GM23338 (cell line): ENCODE measurements at regions not wholly inside any gene's neighbourhood (a gene's known extent, or its start where the extent isn't known, plus 50 kb on each side); places are given as distances from the start of the nearest gene placed in this dataset.

Experiments used
- ATAC-seq: fragments of 200-7000 bp; cut with Tn5 transposase; 3 replicates; pipeline ENCODE4 v1.9.1; 2020
- DNase-seq: peaks from one replicate; pipeline ENCODE4 v3.0.0-alpha.2; 2015; ENCODE audit warnings: low spot score
- H2AFZ ChIP-seq: fragments of 200-600 bp; sonication (generic); 2 replicates; pipeline ENCODE4 v1.8.0; 2016; ENCODE audit warnings: antibody characterized with exemption, mild to moderate bottlenecking, moderate library complexity
- H3F3A ChIP-seq: fragments of 200-600 bp; sonication (generic); replicated peaks from 2 replicates; pipeline ENCODE4 v1.8.0; 2017; ENCODE audit warnings: antibody characterized with exemption, mixed run types, low read depth
- H3K27ac ChIP-seq: fragments of 200-600 bp; sonication (generic); 2 replicates; pipeline ENCODE4 v1.6.1; 2016; ENCODE audit warnings: low read depth
- H3K27me3 ChIP-seq: fragments of 200-600 bp; sonication (generic); 2 replicates; pipeline ENCODE4 v1.8.0; 2016; ENCODE audit warnings: mild to moderate bottlenecking, mixed run types, moderate library complexity; ENCODE audit not compliant: insufficient read depth
- H3K36me3 ChIP-seq: fragments of 200-600 bp; sonication (generic); 2 replicates; pipeline ENCODE4 v1.8.0; 2016; ENCODE audit warnings: mild to moderate bottlenecking; ENCODE audit not compliant: insufficient read depth
- H3K4me1 ChIP-seq: fragments of 200-600 bp; sonication (generic); 2 replicates; pipeline ENCODE4 v1.8.0; 2016; ENCODE audit warnings: mild to moderate bottlenecking, moderate library complexity; ENCODE audit not compliant: insufficient read depth
- H3K4me2 ChIP-seq: fragments of 200-600 bp; sonication (generic); 2 replicates; pipeline ENCODE4 v1.7.1; 2017; ENCODE audit warnings: mixed run types
- H3K4me3 ChIP-seq: fragments of 200-600 bp; sonication (generic); 2 replicates; pipeline ENCODE4 v1.6.1; 2016; ENCODE audit warnings: mixed run types
- H3K79me2 ChIP-seq: fragments of 200-600 bp; sonication (generic); replicated peaks from 2 replicates; pipeline ENCODE4 v1.8.0; 2017; ENCODE audit warnings: mild to moderate bottlenecking; ENCODE audit not compliant: insufficient read depth
- H3K9me2 ChIP-seq: fragments of 200-600 bp; sonication (generic); 2 replicates; pipeline ENCODE4 v1.8.0; 2017; ENCODE audit not compliant: insufficient read depth
- H4K20me1 ChIP-seq: fragments of 200-600 bp; sonication (generic); replicated peaks from 2 replicates; pipeline ENCODE4 v1.8.0; 2017; ENCODE audit warnings: mild to moderate bottlenecking; ENCODE audit not compliant: insufficient read depth
- H3K27ac Mint-ChIP-seq: 2 replicates; pipeline ENCODE4 v1.8.0; 2020; ENCODE audit warnings: inconsistent platforms, mild to moderate bottlenecking, moderate library complexity, mixed read lengths
- H3K27me3 Mint-ChIP-seq: 3 replicates; pipeline ENCODE4 v1.8.0; 2022; ENCODE audit warnings: low read depth, mild to moderate bottlenecking, moderate library complexity, mixed read lengths, inconsistent platforms; ENCODE audit not compliant: insufficient read depth, poor library complexity
- H3K36me3 Mint-ChIP-seq: 3 replicates; pipeline ENCODE4 v1.8.0; 2021; ENCODE audit warnings: low read depth, mild to moderate bottlenecking, inconsistent platforms, moderate library complexity, mixed read lengths
- H3K4me1 Mint-ChIP-seq: 3 replicates; pipeline ENCODE4 v1.8.0; 2020; ENCODE audit warnings: mild to moderate bottlenecking, inconsistent platforms, mixed read lengths
- H3K4me3 Mint-ChIP-seq: 3 replicates; pipeline ENCODE4 v1.8.0; 2021; ENCODE audit warnings: moderate library complexity, mild to moderate bottlenecking, inconsistent platforms, mixed read lengths
- H3K9me3 Mint-ChIP-seq: 3 replicates; pipeline ENCODE4 v1.8.0; 2020; ENCODE audit warnings: moderate library complexity, mild to moderate bottlenecking, inconsistent platforms, mixed read lengths
- CREB1 ChIP-seq: fragments of 250-450 bp; sonication (Bioruptor Pico); IDR thresholded peaks from 2 replicates; pipeline ENCODE4 v1.5.0; 2020; ENCODE audit warnings: low read depth, mild to moderate bottlenecking, moderate library complexity
- CTCF ChIP-seq, 2 experiments: fragments of 200-600 bp in 1 of 2; sonication (generic) in 1 of 2; conservative IDR thresholded peaks; 2 replicates each; pipeline versions ENCODE4 v1.5.1 to v1.6.1; 2016 to 2017; ENCODE audit warnings: antibody characterized with exemption in 2 of 2, low read depth in 2 of 2, mild to moderate bottlenecking in 2 of 2, moderate library complexity in 1 of 2
- ETS1 ChIP-seq: IDR thresholded peaks from 2 replicates; pipeline ENCODE4 v1.6.1; 2016; ENCODE audit warnings: antibody characterized with exemption
- EZH2 ChIP-seq: fragments of 200-600 bp; sonication (generic); IDR thresholded peaks from one replicate; pipeline ENCODE4 v1.8.0; 2017; ENCODE audit warnings: antibody characterized with exemption, mild to moderate bottlenecking, low read depth; ENCODE audit not compliant: unreplicated experiment
- EZH2phosphoT487 ChIP-seq: fragments of 200-600 bp; sonication (generic); IDR thresholded peaks from one replicate; pipeline ENCODE4 v1.8.1; 2018; ENCODE audit warnings: antibody characterized with exemption; ENCODE audit not compliant: unreplicated experiment
- NANOG ChIP-seq: IDR thresholded peaks from 2 replicates; pipeline ENCODE4 v1.6.1; 2016; ENCODE audit warnings: antibody characterized with exemption, borderline replicate concordance
- POLR2AphosphoS5 ChIP-seq: IDR thresholded peaks from 2 replicates; pipeline ENCODE4 v1.6.1; 2016; ENCODE audit warnings: antibody characterized with exemption, low read depth
- REST ChIP-seq: IDR thresholded peaks from one replicate; pipeline ENCODE4 v1.6.1; 2018; ENCODE audit warnings: antibody characterized with exemption; ENCODE audit not compliant: unreplicated experiment
- STAT1 ChIP-seq: IDR thresholded peaks from one replicate; pipeline ENCODE4 v1.6.1; 2016; ENCODE audit warnings: antibody characterized with exemption; ENCODE audit not compliant: unreplicated experiment
- ZNF114 ChIP-seq: fragments of 250-450 bp; sonication (Bioruptor Pico); IDR thresholded peaks from 2 replicates; pipeline ENCODE4 v1.5.0; 2020; ENCODE audit warnings: mild to moderate bottlenecking, moderate library complexity
- ZNF331 ChIP-seq: fragments of 250-450 bp; sonication (Bioruptor Pico); IDR thresholded peaks from 2 replicates; pipeline ENCODE4 v1.5.0; 2020; ENCODE audit warnings: low read depth, mild to moderate bottlenecking, moderate library complexity

DNA sequence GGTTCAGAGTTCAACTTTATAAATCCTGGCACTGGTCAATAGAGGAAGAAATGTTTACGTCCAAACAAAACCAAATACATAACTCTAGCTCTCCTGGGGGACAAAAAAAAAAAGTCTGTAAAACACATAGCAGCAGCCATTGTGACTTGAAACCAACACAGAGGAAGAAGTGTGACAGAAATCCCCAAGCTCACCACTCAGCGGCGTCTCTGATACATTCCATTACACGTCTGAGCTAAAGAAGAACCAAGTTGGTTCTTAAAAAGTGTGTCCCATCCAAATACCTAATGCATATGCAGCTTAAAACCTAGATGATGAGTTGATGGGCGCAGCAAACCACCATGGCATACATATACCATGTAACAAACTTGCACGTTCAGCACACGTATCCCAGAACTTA, 58.3 kb upstream of the NANOS1 start:
- Histone ChIP-seq H3K9me2 (no peaks in the 10 kb centered on the region), H3K79me2 (no peaks in the 10 kb centered on the region), H3F3A (no peaks in the 10 kb centered on the region), H3K36me3 (no peaks in the 10 kb centered on the region), H4K20me1 (no peaks in the 10 kb centered on the region), H3K27ac (no peak overlapping the region), H3K27me3 (no peaks in the 10 kb centered on the region), H3K4me3 (no peak overlapping the region), H3K4me1 (no peaks in the 10 kb centered on the region), H2AFZ (no peak overlapping the region), H3K4me2 (no peak overlapping the region)
- no peak overlapping the region for H3K27ac Mint-ChIP-seq
- H3K4me3 Mint-ChIP-seq, result no peak overlapping the region
- H3K36me3 Mint-ChIP-seq, result peaks cover 3% of the 10 kb centered on the region; the same call in 1 of the 3 replicates
- DNase-seq, result no peak
- no peaks in the 10 kb centered on the region for H3K4me1 Mint-ChIP-seq
- peaks cover 10% of the 10 kb centered on the region for H3K27me3 Mint-ChIP-seq
- peaks cover 22% of the 10 kb centered on the region for H3K9me3 Mint-ChIP-seq
- ATAC-seq, result no peak
- TF ChIP-seq NANOG, result no peak
- TF ChIP-seq ZNF114 (CRISPR knock-in tag), result no peak
- no peak for TF ChIP-seq CTCF (conservative IDR thresholded peaks at IDR 0.05; ENCODE audit: low read depth in 2 of 2)

DNA sequence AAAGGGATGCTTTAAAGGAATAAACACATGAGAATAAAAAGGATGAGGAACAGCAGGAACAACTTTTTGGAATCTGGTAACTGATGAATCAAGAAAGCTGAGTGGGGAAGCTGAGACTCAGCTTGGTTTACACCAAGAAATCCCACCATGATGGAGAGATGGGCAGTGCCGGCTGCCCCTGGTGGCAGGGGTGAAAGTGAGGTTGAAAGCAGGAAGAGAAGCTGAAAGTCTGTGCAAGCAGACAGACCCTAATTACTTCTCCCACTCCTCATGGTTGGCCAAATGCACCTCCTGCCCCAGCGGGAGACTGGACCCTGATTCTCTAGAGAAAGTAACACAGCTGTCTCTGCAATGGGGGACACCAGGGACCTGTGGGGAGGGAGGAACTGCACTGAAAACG, 57.6 kb upstream of the NANOS1 start:
- Histone ChIP-seq H3K9me2 (no peaks in the 10 kb centered on the region), H3K27ac (no peak overlapping the region), H3K4me3 (no peak overlapping the region), H3K36me3 (no peaks in the 10 kb centered on the region), H4K20me1 (no peaks in the 10 kb centered on the region), H3K4me2 (no peak overlapping the region), H2AFZ (no peak overlapping the region), H3K27me3 (no peaks in the 10 kb centered on the region), H3F3A (no peaks in the 10 kb centered on the region), H3K4me1 (no peaks in the 10 kb centered on the region), H3K79me2 (no peaks in the 10 kb centered on the region)
- Mint-ChIP-seq H3K36me3 (peaks cover 3% of the 10 kb centered on the region; the same call in 1 of the 3 replicates), H3K27ac (no peak overlapping the region), H3K4me3 (no peak overlapping the region), H3K4me1 (no peaks in the 10 kb centered on the region), H3K27me3 (peaks cover 10% of the 10 kb centered on the region), H3K9me3 (peaks cover 22% of the 10 kb centered on the region)
- ATAC-seq, result no peak; the same call in 2 of the 3 replicates
- peak in 1 of 2 experiments; percentile 19; a peak in 3 of 4 replicates for TF ChIP-seq CTCF (conservative IDR thresholded peaks at IDR 0.05; ENCODE audit: low read depth in 2 of 2)
- no peak for TF ChIP-seq POLR2AphosphoS5
- peak; percentile 8 for DNase-seq

- H2AFZ ChIP-seq, result no peak overlapping the region
- H3K9me2 ChIP-seq, result no peaks in the 10 kb centered on the region
- Mint-ChIP-seq H3K4me3 (no peak overlapping the region), H3K36me3 (peaks cover 3% of the 10 kb centered on the region; the same call in 1 of the 3 replicates), H3K9me3 (peaks cover 22% of the 10 kb centered on the region), H3K27me3 (peaks cover 10% of the 10 kb centered on the region), H3K27ac (no peak overlapping the region), H3K4me1 (no peaks in the 10 kb centered on the region)
- no peak overlapping the region for H3K4me3 ChIP-seq
- no peaks in the 10 kb centered on the region for H3K79me2 ChIP-seq
- H3K36me3 ChIP-seq, result no peaks in the 10 kb centered on the region
- no peaks in the 10 kb centered on the region for H3K4me1 ChIP-seq
- H4K20me1 ChIP-seq, result no peaks in the 10 kb centered on the region
- no peak for ATAC-seq
- no peaks in the 10 kb centered on the region for H3K27me3 ChIP-seq
- H3F3A ChIP-seq, result no peaks in the 10 kb centered on the region
- no peak overlapping the region for H3K4me2 ChIP-seq
- no peak for DNase-seq
- no peak overlapping the region for H3K27ac ChIP-seq
- TF ChIP-seq EZH2phosphoT487 (no peak), STAT1 (no peak), ETS1 (no peak), POLR2AphosphoS5 (no peak), EZH2 (no peak), ZNF331 (CRISPR knock-in tag) (no peak), ZNF114 (CRISPR knock-in tag) (no peak), CREB1 (CRISPR knock-in tag) (no peak), REST (no peak)
Measured at GRCh38 chr10:118973744-118974143, 55.8 kb upstream of the NANOS1 start.
